HepG2 (cell line): ENCODE measurements at regions not wholly inside any gene's neighbourhood (a gene's known extent, or its start where the extent isn't known, plus 50 kb on each side); places are given as distances from the start of the nearest gene placed in this dataset.

Experiments used
- ATAC-seq: fragments of 200-7000 bp; cut with Tn5 transposase; 3 replicates; pipeline ENCODE4 v1.9.1; 2020; ENCODE audit warnings: mild to moderate bottlenecking, moderate library complexity
- BruUV-seq: library from RNA; stranded (reverse); fragments of 400-500 nt; replicated peaks from 2 replicates; lab custom pipeline; 2021; lab: Mats Ljungman, UMichigan
- CTCF ChIA-PET: fragments of 300-600 bp; formaldehyde crosslinking; extraction: SDS; loops from one replicate; lab custom pipeline; 2021; ENCODE audit warnings: low total read pairs, inconsistent platforms, low intra/inter-chr PET ratio; lab: Yijun Ruan, JAX
- POLR2A ChIA-PET: fragments of 350-600 bp; sonication (Branson Sonifier 250); formaldehyde crosslinking; loops from one replicate; lab custom pipeline; 2020; ENCODE audit warnings: antibody characterized with exemption, inconsistent platforms; lab: Yijun Ruan, JAX
- DNase-seq: peaks from one replicate; pipeline ENCODE4 v3.0.0-alpha.2; 2015; ENCODE audit warnings: low spot score
- FAIRE-seq: peaks from 3 replicates; lab custom pipeline; 2011; peaks lifted over from hg19 to GRCh38; lab: Jason Lieb, UNC
- H2AFZ ChIP-seq: one replicate; pipeline ENCODE4 v1.6.1; 2011; ENCODE audit warnings: low read length, inconsistent platforms
- H3K27ac ChIP-seq: fragments of 300-600 bp; 3 replicates; pipeline ENCODE4 v1.8.0; 2011; ENCODE audit warnings: mixed run types, mild to moderate bottlenecking, mixed read lengths, low read length, inconsistent platforms; ENCODE audit not compliant: insufficient read depth; ENCODE audit errors: extremely low read length
- H3K27me3 ChIP-seq, 2 experiments: fragments of 200-600 bp in 1 of 2; 2 replicates in 1 of 2; 3 replicates in 1 of 2; pipeline versions ENCODE4 v1.6.0 to v1.8.0; 2011; ENCODE audit warnings: low read length in 2 of 2, mild to moderate bottlenecking in 2 of 2, moderate library complexity in 2 of 2, inconsistent platforms in 1 of 2; ENCODE audit not compliant: insufficient read depth in 2 of 2, control insufficient read depth in 1 of 2
- H3K36me3 ChIP-seq, 2 experiments: fragments of 200-600 bp in 1 of 2; replicated peaks in 1 of 2; 2 replicates in 1 of 2; 3 replicates in 1 of 2; pipeline versions ENCODE4 v1.5.1 to v1.8.0; 2011; ENCODE audit warnings: low read length in 2 of 2, inconsistent platforms in 1 of 2; ENCODE audit not compliant: insufficient read depth in 2 of 2, control insufficient read depth in 1 of 2
- H3K4me1 ChIP-seq: 2 replicates; pipeline ENCODE4 v1.5.1; 2012; ENCODE audit warnings: low read length, inconsistent platforms; ENCODE audit not compliant: insufficient read depth
- H3K4me2 ChIP-seq: 2 replicates; pipeline ENCODE4 v1.6.0; 2011; ENCODE audit warnings: low read depth, low read length, inconsistent platforms
- H3K4me3 ChIP-seq, 3 experiments: fragments of 200-600 bp in 1 of 3; sonication (generic), shearing (Covaris generic) in 1 of 3; replicated peaks in 1 of 3; 2 replicates each; pipeline ENCODE4 v1.5.1; 2011 to 2016; ENCODE audit warnings: low read length in 3 of 3, inconsistent platforms in 2 of 3, low read depth in 2 of 3, mild to moderate bottlenecking in 2 of 3, control low read depth in 1 of 3, mixed read lengths in 1 of 3; ENCODE audit not compliant: insufficient read depth in 1 of 3
- H3K79me2 ChIP-seq: one replicate; pipeline ENCODE4 v1.6.1; 2011; ENCODE audit warnings: low read length, inconsistent platforms; ENCODE audit not compliant: insufficient read depth
- H3K9ac ChIP-seq: 2 replicates; pipeline ENCODE4 v1.6.0; 2011; ENCODE audit warnings: mild to moderate bottlenecking, low read depth, low read length, inconsistent platforms; ENCODE audit not compliant: insufficient read depth
- H3K9me3 ChIP-seq: 2 replicates; pipeline ENCODE4 v1.5.1; 2012; ENCODE audit warnings: mild to moderate bottlenecking, low read length
- H4K20me1 ChIP-seq: 2 replicates; pipeline ENCODE4 v1.6.0; 2011; ENCODE audit warnings: inconsistent platforms, mild to moderate bottlenecking, low read length, moderate library complexity; ENCODE audit not compliant: insufficient read depth
- SP4 ChIP-seq: sonication (generic); formaldehyde crosslinking; IDR thresholded peaks from 2 replicates; pipeline ENCODE4 v1.8.1; 2023; ENCODE audit warnings: mild to moderate bottlenecking, missing genetic modification reagents
- U2AF2 ChIP-seq: fragments of 200-400 bp; formaldehyde crosslinking; IDR thresholded peaks from 2 replicates; pipeline ENCODE4 v1.6.1; 2017; ENCODE audit warnings: low read depth, mild to moderate bottlenecking, low read length
- ZNF12 ChIP-seq: sonication (generic); formaldehyde crosslinking; IDR thresholded peaks from 2 replicates; pipeline ENCODE4 v1.5.0; 2020; ENCODE audit warnings: missing genetic modification reagents
- ZNF3 ChIP-seq: IDR thresholded peaks from 2 replicates; pipeline ENCODE4 v1.7.0; 2017; ENCODE audit warnings: inconsistent platforms
- WGBS: methylation state at CpG from one replicate; pipeline ENCODE4 v1.1.6; 2017; ENCODE audit warnings: low lambda C conversion rate; 5-methylcytosine and 5-hydroxymethylcytosine counted together
- in situ Hi-C: cut with HindIII; loops from 2 replicates; pipeline ENCODE4 v1.10.0; 2017; ENCODE audit warnings: low pct_unique_long_range_greater_than_20kb; ENCODE audit not compliant: extremely low pct_ligation_motif_present
- intact Hi-C: fragments of 100-400 bp; cut with micrococcal nuclease; formaldehyde crosslinking; loops from one replicate; pipeline ENCODE4 v1.10.0; 2022; ENCODE audit not compliant: unreplicated experiment
- TF ChIP-seq, protein P1 (sequence below): sonication (generic); formaldehyde crosslinking; IDR thresholded peaks from 2 replicates; pipeline ENCODE4 v1.9.0; 2021; ENCODE audit warnings: mild to moderate bottlenecking, missing genetic modification reagents

DNA sequence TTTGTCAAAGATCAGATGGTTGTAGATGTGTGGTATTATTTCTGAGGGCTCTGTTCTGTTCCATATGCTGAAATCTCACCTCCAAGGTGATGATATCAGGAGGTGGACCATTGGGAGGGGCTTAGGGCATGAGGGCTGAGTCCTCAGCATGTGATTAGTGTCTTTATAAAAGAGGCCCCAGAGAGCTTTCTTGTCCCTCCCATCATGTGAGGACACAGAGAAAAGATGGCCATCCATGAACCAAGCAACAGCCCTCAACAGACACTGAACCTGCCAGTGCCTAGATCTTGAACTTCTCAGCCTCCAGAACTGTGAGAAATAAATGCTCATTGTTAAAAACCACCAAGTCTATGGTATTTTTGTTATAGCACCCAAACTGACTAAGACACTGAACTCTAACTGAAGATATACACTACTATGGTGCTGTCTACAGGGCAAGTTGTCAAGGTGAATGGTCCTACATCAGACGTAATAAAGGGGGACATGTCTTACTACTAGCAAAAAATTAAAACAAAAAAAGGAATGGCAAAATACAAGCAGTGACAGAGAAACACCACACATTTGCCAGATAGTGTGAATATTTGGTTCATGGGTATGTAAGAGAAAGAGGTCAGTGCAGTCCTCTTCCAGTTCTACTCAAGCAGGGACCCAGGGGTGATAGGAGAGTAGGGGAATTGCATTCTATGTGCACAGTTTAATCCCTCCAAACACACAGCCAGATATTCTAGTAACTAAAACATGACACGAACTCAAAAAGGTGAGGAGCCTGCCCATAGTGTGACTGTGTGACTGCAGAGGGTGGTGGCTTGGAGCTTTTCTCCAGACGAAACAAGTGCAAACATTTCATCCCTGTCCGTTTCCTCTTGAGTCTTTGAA, 164.4 kb upstream of the MYCN start:
- CTCF ChIA-PET, result no interaction called here
- WGBS, result 23% methylated on average over 4 of the region's 4 CpGs
- in situ Hi-C loops, result no loop called here

More for the DNA sequence above, 164.4 kb upstream of the MYCN start:
- peak; percentile 74 for FAIRE-seq
- Histone ChIP-seq H2AFZ (no peak overlapping the region), H3K9me3 (no peaks in the 10 kb centered on the region), H3K79me2 (no peaks in the 10 kb centered on the region), H3K36me3 (no peaks in the 10 kb centered on the region), H3K27me3 (peaks cover 4 to 44% of the 10 kb centered on the region in 2 experiments; a peak in 3 of 5 replicates), H3K4me1 (peaks cover 33% of the 10 kb centered on the region), H3K4me2 (no peak overlapping the region; the same call in 1 of the 2 replicates), H3K4me3 (no peak overlapping the region), H3K27ac (no peak overlapping the region), H3K9ac (no peak overlapping the region), H4K20me1 (no peaks in the 10 kb centered on the region; the same call in 1 of the 2 replicates)
- intact Hi-C loops, result no loop called here
- DNase-seq, result no peak
- peak; percentile 58 for ATAC-seq
- POLR2A ChIA-PET, result no interaction called here
- peak; percentile 96 for TF ChIP-seq ZNF3 (CRISPR knock-in tag)
- peak; percentile 53 for TF ChIP-seq ZNF12
- TF ChIP-seq, protein P1, sequence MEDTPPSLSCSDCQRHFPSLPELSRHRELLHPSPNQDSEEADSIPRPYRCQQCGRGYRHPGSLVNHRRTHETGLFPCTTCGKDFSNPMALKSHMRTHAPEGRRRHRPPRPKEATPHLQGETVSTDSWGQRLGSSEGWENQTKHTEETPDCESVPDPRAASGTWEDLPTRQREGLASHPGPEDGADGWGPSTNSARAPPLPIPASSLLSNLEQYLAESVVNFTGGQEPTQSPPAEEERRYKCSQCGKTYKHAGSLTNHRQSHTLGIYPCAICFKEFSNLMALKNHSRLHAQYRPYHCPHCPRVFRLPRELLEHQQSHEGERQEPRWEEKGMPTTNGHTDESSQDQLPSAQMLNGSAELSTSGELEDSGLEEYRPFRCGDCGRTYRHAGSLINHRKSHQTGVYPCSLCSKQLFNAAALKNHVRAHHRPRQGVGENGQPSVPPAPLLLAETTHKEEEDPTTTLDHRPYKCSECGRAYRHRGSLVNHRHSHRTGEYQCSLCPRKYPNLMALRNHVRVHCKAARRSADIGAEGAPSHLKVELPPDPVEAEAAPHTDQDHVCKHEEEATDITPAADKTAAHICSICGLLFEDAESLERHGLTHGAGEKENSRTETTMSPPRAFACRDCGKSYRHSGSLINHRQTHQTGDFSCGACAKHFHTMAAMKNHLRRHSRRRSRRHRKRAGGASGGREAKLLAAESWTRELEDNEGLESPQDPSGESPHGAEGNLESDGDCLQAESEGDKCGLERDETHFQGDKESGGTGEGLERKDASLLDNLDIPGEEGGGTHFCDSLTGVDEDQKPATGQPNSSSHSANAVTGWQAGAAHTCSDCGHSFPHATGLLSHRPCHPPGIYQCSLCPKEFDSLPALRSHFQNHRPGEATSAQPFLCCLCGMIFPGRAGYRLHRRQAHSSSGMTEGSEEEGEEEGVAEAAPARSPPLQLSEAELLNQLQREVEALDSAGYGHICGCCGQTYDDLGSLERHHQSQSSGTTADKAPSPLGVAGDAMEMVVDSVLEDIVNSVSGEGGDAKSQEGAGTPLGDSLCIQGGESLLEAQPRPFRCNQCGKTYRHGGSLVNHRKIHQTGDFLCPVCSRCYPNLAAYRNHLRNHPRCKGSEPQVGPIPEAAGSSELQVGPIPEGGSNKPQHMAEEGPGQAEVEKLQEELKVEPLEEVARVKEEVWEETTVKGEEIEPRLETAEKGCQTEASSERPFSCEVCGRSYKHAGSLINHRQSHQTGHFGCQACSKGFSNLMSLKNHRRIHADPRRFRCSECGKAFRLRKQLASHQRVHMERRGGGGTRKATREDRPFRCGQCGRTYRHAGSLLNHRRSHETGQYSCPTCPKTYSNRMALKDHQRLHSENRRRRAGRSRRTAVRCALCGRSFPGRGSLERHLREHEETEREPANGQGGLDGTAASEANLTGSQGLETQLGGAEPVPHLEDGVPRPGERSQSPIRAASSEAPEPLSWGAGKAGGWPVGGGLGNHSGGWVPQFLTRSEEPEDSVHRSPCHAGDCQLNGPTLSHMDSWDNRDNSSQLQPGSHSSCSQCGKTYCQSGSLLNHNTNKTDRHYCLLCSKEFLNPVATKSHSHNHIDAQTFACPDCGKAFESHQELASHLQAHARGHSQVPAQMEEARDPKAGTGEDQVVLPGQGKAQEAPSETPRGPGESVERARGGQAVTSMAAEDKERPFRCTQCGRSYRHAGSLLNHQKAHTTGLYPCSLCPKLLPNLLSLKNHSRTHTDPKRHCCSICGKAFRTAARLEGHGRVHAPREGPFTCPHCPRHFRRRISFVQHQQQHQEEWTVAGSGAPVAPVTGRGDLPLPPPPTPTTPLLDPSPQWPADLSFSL (CRISPR knock-in tag), result peak; percentile 58; the same call in 1 of the 2 replicates
- TF ChIP-seq SP4 (CRISPR knock-in tag), result 0 out of 2 replicates have a peak, but pooled peaks have one; percentile 10
- TF ChIP-seq U2AF2, result no peak
- TF ChIP-seq, all 625 proteins: peak for 4
- no TSS peak for BruUV-seq
